ENCODE measurements at regions not wholly inside any gene's neighbourhood (a gene's known extent, or its start where the extent isn't known, plus 50 kb on each side); places are given as distances from the start of the nearest gene placed in this dataset.

DNA sequence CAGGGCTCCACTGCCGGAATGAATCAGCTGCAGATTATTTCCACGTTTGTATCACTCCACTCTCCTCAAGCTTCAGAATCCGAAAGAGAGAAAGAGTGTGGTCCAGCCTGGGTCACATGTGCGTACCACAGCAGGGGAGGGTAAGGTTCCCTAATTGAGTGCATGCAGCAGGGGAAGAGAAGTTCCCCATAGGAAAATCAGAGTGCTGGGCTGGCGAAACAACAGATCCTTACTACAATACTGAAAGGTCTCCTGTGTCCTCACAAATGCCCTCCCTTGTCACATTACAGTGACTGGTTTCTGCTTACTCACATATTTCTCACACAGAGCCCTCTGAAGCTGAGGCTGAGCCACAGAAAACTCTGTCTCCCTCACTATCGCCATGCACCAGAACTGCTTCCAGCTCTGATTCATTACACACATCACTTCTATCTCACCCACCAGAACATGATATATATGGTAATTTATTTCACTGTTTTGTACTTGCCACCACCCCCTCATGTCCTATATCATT, 532.2 kb upstream of the TUSC1 start:
- TF ChIP-seq TAF1 (IDR thresholded peaks at IDR 0.05; ENCODE audit: borderline replicate concordance, insufficient read depth, low read length) = no peak
- TF ChIP-seq POLR2AphosphoS5 (IDR thresholded peaks at IDR 0.05; ENCODE audit: low read depth, low read length) = no peak
- no peak for TF ChIP-seq SIN3A (IDR thresholded peaks at IDR 0.05; ENCODE audit: borderline replicate concordance, insufficient read depth, low read length)
- TF ChIP-seq FOXP2 (optimal IDR thresholded peaks at IDR 0.05; ENCODE audit: borderline replicate concordance, extremely low read depth, extremely low read length, insufficient read depth) = no peak
- TF ChIP-seq, protein P1, sequence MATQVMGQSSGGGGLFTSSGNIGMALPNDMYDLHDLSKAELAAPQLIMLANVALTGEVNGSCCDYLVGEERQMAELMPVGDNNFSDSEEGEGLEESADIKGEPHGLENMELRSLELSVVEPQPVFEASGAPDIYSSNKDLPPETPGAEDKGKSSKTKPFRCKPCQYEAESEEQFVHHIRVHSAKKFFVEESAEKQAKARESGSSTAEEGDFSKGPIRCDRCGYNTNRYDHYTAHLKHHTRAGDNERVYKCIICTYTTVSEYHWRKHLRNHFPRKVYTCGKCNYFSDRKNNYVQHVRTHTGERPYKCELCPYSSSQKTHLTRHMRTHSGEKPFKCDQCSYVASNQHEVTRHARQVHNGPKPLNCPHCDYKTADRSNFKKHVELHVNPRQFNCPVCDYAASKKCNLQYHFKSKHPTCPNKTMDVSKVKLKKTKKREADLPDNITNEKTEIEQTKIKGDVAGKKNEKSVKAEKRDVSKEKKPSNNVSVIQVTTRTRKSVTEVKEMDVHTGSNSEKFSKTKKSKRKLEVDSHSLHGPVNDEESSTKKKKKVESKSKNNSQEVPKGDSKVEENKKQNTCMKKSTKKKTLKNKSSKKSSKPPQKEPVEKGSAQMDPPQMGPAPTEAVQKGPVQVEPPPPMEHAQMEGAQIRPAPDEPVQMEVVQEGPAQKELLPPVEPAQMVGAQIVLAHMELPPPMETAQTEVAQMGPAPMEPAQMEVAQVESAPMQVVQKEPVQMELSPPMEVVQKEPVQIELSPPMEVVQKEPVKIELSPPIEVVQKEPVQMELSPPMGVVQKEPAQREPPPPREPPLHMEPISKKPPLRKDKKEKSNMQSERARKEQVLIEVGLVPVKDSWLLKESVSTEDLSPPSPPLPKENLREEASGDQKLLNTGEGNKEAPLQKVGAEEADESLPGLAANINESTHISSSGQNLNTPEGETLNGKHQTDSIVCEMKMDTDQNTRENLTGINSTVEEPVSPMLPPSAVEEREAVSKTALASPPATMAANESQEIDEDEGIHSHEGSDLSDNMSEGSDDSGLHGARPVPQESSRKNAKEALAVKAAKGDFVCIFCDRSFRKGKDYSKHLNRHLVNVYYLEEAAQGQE (IDR thresholded peaks at IDR 0.05; ENCODE audit: insufficient read depth in 1 of 2, low read depth in 2 of 2, low read length in 2 of 2) = no peak

DNA sequence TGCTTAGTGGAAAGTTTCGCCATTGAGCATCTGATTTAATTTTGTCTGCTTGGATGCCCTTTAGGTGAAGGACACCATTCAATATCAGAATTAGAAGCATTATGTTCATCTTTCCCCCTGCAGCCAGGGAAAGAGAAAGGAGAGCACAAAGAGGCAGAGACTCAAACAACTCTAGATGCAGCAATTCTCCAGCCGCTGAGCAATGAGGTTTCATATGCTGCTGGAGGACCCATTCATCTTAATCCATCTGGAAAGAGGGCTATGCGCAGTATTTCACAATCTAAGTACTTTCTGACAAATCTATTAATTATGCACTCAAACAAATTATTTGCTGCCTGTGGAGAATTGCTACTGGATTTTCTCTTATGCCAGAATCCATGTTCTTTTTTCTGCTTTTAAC, 527.0 kb upstream of the TUSC1 start:
- TF ChIP-seq, protein P1 (IDR thresholded peaks at IDR 0.05; ENCODE audit: insufficient read depth in 1 of 2, low read depth in 2 of 2, low read length in 2 of 2) = no peak
- TF ChIP-seq SIN3A (IDR thresholded peaks at IDR 0.05; ENCODE audit: borderline replicate concordance, insufficient read depth, low read length) (no peak), TAF1 (IDR thresholded peaks at IDR 0.05; ENCODE audit: borderline replicate concordance, insufficient read depth, low read length) (no peak), FOXP2 (optimal IDR thresholded peaks at IDR 0.05; ENCODE audit: borderline replicate concordance, extremely low read depth, extremely low read length, insufficient read depth) (no peak), POLR2AphosphoS5 (IDR thresholded peaks at IDR 0.05; ENCODE audit: low read depth, low read length) (no peak)

DNA sequence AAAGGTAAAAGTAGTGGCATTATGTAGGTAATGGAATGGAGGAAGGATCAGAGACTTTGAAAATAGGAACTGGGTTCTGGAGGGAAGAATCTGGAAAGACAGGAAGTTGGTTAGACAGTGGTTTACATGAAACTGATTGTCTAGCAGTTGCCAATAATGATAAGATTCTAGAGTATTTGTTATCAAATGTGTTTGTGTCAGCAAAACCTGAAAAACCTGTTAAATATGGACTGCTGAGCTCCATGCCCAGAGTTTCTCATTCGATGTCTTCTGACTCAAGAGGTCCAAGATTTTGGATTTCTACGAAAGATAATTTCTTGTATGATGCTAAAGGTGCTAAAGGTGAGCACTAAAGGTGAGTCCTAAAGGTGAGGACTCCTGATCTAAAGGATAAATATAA, 515.0 kb upstream of the TUSC1 start:
- no peak for TF ChIP-seq POLR2AphosphoS5 (IDR thresholded peaks at IDR 0.05; ENCODE audit: low read depth, low read length)
- TF ChIP-seq FOXP2 (optimal IDR thresholded peaks at IDR 0.05; ENCODE audit: borderline replicate concordance, extremely low read depth, extremely low read length, insufficient read depth) = no peak
- TF ChIP-seq SIN3A (IDR thresholded peaks at IDR 0.05; ENCODE audit: borderline replicate concordance, insufficient read depth, low read length) = no peak
- no peak for TF ChIP-seq TAF1 (IDR thresholded peaks at IDR 0.05; ENCODE audit: borderline replicate concordance, insufficient read depth, low read length)
- TF ChIP-seq, protein P1 (IDR thresholded peaks at IDR 0.05; ENCODE audit: insufficient read depth in 1 of 2, low read depth in 2 of 2, low read length in 2 of 2) = no peak

DNA sequence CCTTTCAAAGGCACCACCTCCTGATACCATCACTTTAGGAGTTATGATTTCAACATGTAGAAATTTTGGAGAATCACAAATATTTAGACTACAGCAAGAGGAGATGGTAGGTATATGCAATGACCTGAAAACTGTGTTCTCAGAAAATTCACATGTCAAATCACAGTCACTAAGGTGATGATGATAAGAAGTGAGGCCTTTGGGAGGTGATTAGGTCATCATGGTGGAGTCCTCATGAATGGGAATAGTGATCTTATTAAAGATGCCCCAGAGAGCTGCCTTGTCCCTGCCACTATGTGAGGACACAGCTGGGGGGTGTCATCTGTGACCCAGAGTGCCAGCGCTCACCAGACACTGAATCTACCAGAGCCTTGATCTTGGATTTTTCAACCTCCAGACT, 513.5 kb upstream of the TUSC1 start:
- TF ChIP-seq SIN3A (IDR thresholded peaks at IDR 0.05; ENCODE audit: borderline replicate concordance, insufficient read depth, low read length) = no peak
- TF ChIP-seq, protein P1 (IDR thresholded peaks at IDR 0.05; ENCODE audit: insufficient read depth in 1 of 2, low read depth in 2 of 2, low read length in 2 of 2) = no peak
- TF ChIP-seq POLR2AphosphoS5 (IDR thresholded peaks at IDR 0.05; ENCODE audit: low read depth, low read length) = no peak
- no peak for TF ChIP-seq TAF1 (IDR thresholded peaks at IDR 0.05; ENCODE audit: borderline replicate concordance, insufficient read depth, low read length)
- TF ChIP-seq FOXP2 (optimal IDR thresholded peaks at IDR 0.05; ENCODE audit: borderline replicate concordance, extremely low read depth, extremely low read length, insufficient read depth) = no peak

DNA sequence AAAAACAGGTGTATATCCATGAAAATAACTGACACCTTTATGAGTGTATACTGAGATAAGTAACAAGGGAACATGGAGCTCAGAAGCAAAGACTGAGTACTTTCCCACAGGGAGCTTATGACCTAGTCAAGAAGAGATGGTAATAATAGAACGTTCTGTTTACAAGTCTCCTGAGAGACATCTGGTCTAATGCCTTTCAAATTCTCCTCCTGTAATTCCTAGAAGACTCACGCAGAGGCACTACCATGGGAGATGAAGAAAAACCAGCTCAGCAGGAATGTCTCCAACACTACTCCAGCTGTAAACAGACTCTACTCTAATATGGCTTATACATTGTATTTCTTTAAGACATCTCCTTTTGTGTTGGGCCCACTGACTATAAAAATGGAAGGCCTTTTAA, 503.6 kb upstream of the TUSC1 start:
- TF ChIP-seq POLR2AphosphoS5 (IDR thresholded peaks at IDR 0.05; ENCODE audit: low read depth, low read length) (no peak), TAF1 (IDR thresholded peaks at IDR 0.05; ENCODE audit: borderline replicate concordance, insufficient read depth, low read length) (no peak), FOXP2 (optimal IDR thresholded peaks at IDR 0.05; ENCODE audit: borderline replicate concordance, extremely low read depth, extremely low read length, insufficient read depth) (no peak), SIN3A (IDR thresholded peaks at IDR 0.05; ENCODE audit: borderline replicate concordance, insufficient read depth, low read length) (no peak)
- TF ChIP-seq, protein P1 (IDR thresholded peaks at IDR 0.05; ENCODE audit: insufficient read depth in 1 of 2, low read depth in 2 of 2, low read length in 2 of 2) = no peak

Measured in PFSK-1 (cell line).